OCI-LY7 (cell line): ENCODE measurements at regions not wholly inside any gene's neighbourhood (a gene's known extent, or its start where the extent isn't known, plus 50 kb on each side); places are given as distances from the start of the nearest gene placed in this dataset.

Source experiments
- BruUV-seq: library from RNA; stranded (reverse); fragments of 400-500 nt; replicated peaks from 2 replicates; lab custom pipeline; 2021; lab: Mats Ljungman, UMichigan
- CTCF ChIA-PET: fragments of 300-600 bp; sonication (Branson Sonifier 250); formaldehyde crosslinking; loops from one replicate; lab custom pipeline; 2022; ENCODE audit warnings: antibody characterized with exemption; ENCODE audit not compliant: unreplicated experiment; lab: Charles Lee
- POLR2A ChIA-PET: fragments of 300-600 bp; sonication (Branson Sonifier 250); formaldehyde crosslinking; loops from one replicate; lab custom pipeline; 2022; ENCODE audit warnings: antibody characterized with exemption; lab: Charles Lee
- DNase-seq: peaks from one replicate; pipeline ENCODE4 v3.0.0-alpha.2; 2015; ENCODE audit warnings: low spot score
- H2AFZ ChIP-seq: fragments of 200-600 bp; sonication (generic), shearing (Covaris generic); 2 replicates; pipeline ENCODE4 v1.6.1; 2014; ENCODE audit warnings: mild to moderate bottlenecking, antibody characterized with exemption, low read length, moderate library complexity
- H3K27ac ChIP-seq: fragments of 200-600 bp; sonication (generic); 2 replicates; pipeline ENCODE4 v1.5.1; 2014; ENCODE audit warnings: mixed run types, low read depth, mild to moderate bottlenecking, moderate library complexity, low read length, inconsistent platforms; ENCODE audit not compliant: poor library complexity, severe bottlenecking
- H3K36me3 ChIP-seq: fragments of 200-600 bp; sonication (generic); 2 replicates; pipeline ENCODE4 v1.6.1; 2014; ENCODE audit warnings: mild to moderate bottlenecking, antibody characterized with exemption, low read length, moderate library complexity, mixed read lengths; ENCODE audit not compliant: insufficient read depth
- H3K4me1 ChIP-seq: fragments of 200-600 bp; sonication (generic); 2 replicates; pipeline ENCODE4 v1.5.1; 2014; ENCODE audit warnings: mild to moderate bottlenecking, low read length; ENCODE audit not compliant: insufficient read depth, poor library complexity, severe bottlenecking
- H3K4me2 ChIP-seq: fragments of 200-600 bp; sonication (generic); 2 replicates; pipeline ENCODE4 v1.6.1; 2014; ENCODE audit warnings: mild to moderate bottlenecking, low read length
- H3K4me3 ChIP-seq: fragments of 200-600 bp; sonication (generic); 2 replicates; pipeline ENCODE4 v1.5.1; 2014; ENCODE audit warnings: mild to moderate bottlenecking, low read depth, low read length; ENCODE audit not compliant: poor library complexity, severe bottlenecking
- H3K79me2 ChIP-seq: fragments of 200-600 bp; sonication (generic); 2 replicates; pipeline ENCODE4 v1.6.1; 2016; ENCODE audit warnings: low read depth, mild to moderate bottlenecking, low read length, moderate library complexity, mixed read lengths; ENCODE audit not compliant: insufficient read depth
- H3K9me2 ChIP-seq: fragments of 200-600 bp; sonication (generic); 2 replicates; pipeline ENCODE4 v1.6.1; 2016; ENCODE audit warnings: mild to moderate bottlenecking, low read length, mixed read lengths; ENCODE audit not compliant: insufficient read depth
- H3K9me3 ChIP-seq: fragments of 200-600 bp; sonication (generic); 2 replicates; pipeline ENCODE4 v1.6.1; 2014; ENCODE audit warnings: mild to moderate bottlenecking, mixed run types, low read length, mixed read lengths
- H4K20me1 ChIP-seq: fragments of 200-600 bp; sonication (generic); 2 replicates; pipeline ENCODE4 v1.6.1; 2014; ENCODE audit warnings: mild to moderate bottlenecking, antibody characterized with exemption, low read length, moderate library complexity, mixed read lengths; ENCODE audit not compliant: insufficient read depth
- EZH2phosphoT487 ChIP-seq: fragments of 200-600 bp; sonication (generic); IDR thresholded peaks from 2 replicates; pipeline ENCODE4 v1.6.1; 2018; ENCODE audit warnings: low read depth, borderline replicate concordance, mild to moderate bottlenecking, mixed run types, antibody characterized with exemption, low read length, moderate library complexity, mixed read lengths
- intact Hi-C: fragments of 100-400 bp; cut with micrococcal nuclease; formaldehyde crosslinking; loops from one replicate; pipeline ENCODE4 v1.10.0; 2022; ENCODE audit not compliant: unreplicated experiment
- TF ChIP-seq, protein P1 (sequence below): fragments of 200-600 bp; sonication (generic); conservative IDR thresholded peaks from 2 replicates; pipeline ENCODE4 v1.5.1; 2014; ENCODE audit warnings: mild to moderate bottlenecking, antibody characterized with exemption, low read length, moderate library complexity, mixed read lengths

- H2AFZ ChIP-seq = no peak overlapping the region
- no peak for TF ChIP-seq EZH2phosphoT487
- TF ChIP-seq, protein P1, sequence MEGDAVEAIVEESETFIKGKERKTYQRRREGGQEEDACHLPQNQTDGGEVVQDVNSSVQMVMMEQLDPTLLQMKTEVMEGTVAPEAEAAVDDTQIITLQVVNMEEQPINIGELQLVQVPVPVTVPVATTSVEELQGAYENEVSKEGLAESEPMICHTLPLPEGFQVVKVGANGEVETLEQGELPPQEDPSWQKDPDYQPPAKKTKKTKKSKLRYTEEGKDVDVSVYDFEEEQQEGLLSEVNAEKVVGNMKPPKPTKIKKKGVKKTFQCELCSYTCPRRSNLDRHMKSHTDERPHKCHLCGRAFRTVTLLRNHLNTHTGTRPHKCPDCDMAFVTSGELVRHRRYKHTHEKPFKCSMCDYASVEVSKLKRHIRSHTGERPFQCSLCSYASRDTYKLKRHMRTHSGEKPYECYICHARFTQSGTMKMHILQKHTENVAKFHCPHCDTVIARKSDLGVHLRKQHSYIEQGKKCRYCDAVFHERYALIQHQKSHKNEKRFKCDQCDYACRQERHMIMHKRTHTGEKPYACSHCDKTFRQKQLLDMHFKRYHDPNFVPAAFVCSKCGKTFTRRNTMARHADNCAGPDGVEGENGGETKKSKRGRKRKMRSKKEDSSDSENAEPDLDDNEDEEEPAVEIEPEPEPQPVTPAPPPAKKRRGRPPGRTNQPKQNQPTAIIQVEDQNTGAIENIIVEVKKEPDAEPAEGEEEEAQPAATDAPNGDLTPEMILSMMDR = no peak
- POLR2A ChIA-PET = no interaction called here
Observed at GRCh38 chr11:87897921-87898320, 277.3 kb downstream of the RAB38 start.

DNA sequence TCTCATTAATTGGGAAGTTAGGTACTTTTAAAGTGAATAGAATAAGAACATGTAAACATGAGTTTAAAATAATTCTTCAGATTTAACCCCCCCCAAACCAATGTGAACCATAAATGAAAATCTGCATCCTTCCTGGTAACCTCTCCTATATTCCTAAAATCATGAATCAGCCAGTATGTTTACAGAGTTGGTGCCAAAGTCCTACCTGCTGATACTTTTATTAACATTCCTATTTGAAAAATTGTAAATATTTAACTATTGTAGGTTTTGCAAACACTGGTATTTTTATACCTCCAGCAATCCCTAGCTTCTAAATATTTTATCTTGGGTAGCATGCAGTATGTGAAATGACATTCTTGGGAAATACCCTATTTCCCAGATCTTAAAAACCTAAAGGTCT lies 278.2 kb downstream of the RAB38 start:
- no peak for DNase-seq
- Histone ChIP-seq H2AFZ (no peak overlapping the region), H3K4me1 (no peaks in the 10 kb centered on the region), H3K79me2 (no peaks in the 10 kb centered on the region), H3K9me2 (no peaks in the 10 kb centered on the region), H3K4me3 (no peak overlapping the region), H3K27ac (no peak overlapping the region), H3K9me3 (no peaks in the 10 kb centered on the region), H4K20me1 (no peaks in the 10 kb centered on the region), H3K4me2 (no peak overlapping the region), H3K36me3 (no peaks in the 10 kb centered on the region)
- POLR2A ChIA-PET = no interaction called here
- no TSS peak for BruUV-seq
- TF ChIP-seq EZH2phosphoT487 = no peak
- TF ChIP-seq, protein P1 = no peak
- intact Hi-C loops = no loop called here
- CTCF ChIA-PET = no interaction called here

More at GRCh38 chr11:87897921-87898320, 277.3 kb downstream of the RAB38 start:
- BruUV-seq = no TSS peak
- no peak overlapping the region for H3K4me3 ChIP-seq
- H3K27ac ChIP-seq = no peak overlapping the region
- intact Hi-C loops = no loop called here
- no peaks in the 10 kb centered on the region for H3K4me1 ChIP-seq
- H3K4me2 ChIP-seq = no peak overlapping the region
- no peaks in the 10 kb centered on the region for H4K20me1 ChIP-seq
- no peak for DNase-seq
- H3K9me3 ChIP-seq = no peaks in the 10 kb centered on the region
- no peaks in the 10 kb centered on the region for H3K9me2 ChIP-seq
- no peaks in the 10 kb centered on the region for H3K79me2 ChIP-seq
- CTCF ChIA-PET = no interaction called here
- no peaks in the 10 kb centered on the region for H3K36me3 ChIP-seq

- intact Hi-C loops = no loop called here
- Histone ChIP-seq H3K79me2 (no peaks in the 10 kb centered on the region), H3K9me2 (no peaks in the 10 kb centered on the region), H3K36me3 (no peaks in the 10 kb centered on the region), H3K4me2 (no peak overlapping the region), H3K9me3 (no peaks in the 10 kb centered on the region), H3K4me3 (no peak overlapping the region), H3K4me1 (no peaks in the 10 kb centered on the region), H3K27ac (no peak overlapping the region), H4K20me1 (no peaks in the 10 kb centered on the region), H2AFZ (no peak overlapping the region)
- no peak for DNase-seq
- ChIA-PET CTCF (no interaction called here), POLR2A (interaction anchor here (0.6 kb wide), 1 partner anchor 390 kb away, joined by 4 read pairs; no protein-coding TSS in a partner anchor)
- no TSS peak for BruUV-seq
- no peak for TF ChIP-seq EZH2phosphoT487
- TF ChIP-seq, protein P1 = no peak
Observed at GRCh38 chr11:87894961-87895360, 280.3 kb downstream of the RAB38 start.
